ENCODE measurements at regions not wholly inside any gene's neighbourhood (a gene's known extent, or its start where the extent isn't known, plus 50 kb on each side); places are given as distances from the start of the nearest gene placed in this dataset.

GRCh38 chr9:108016446-108016845 lies 526.9 kb upstream of the KLF4 start:
- H3K27me3 ChIP-seq (ENCODE audit: control insufficient read depth, extremely low read depth, insufficient read depth, low read length): no peaks in the 10 kb centered on the region
- DNase-seq (ENCODE audit: low read depth, low spot score) (no peak), FAIRE-seq (no peak)
- H3K4me1 ChIP-seq (ENCODE audit: control insufficient read depth, extremely low read depth, insufficient read depth, low read length): peaks cover 20% of the 10 kb centered on the region
- dilution Hi-C loops (cut with MboI; ENCODE audit: extremely low pct_ligation_motif_present, low sequenced_read_pairs): no loop called here
- no peak overlapping the region for H3K4me3 ChIP-seq (ENCODE audit: control insufficient read depth in 2 of 3, extremely low read depth in 1 of 3, insufficient read depth in 2 of 3, low read depth in 1 of 3, low read length in 3 of 3)
- H3K9me1 ChIP-seq (ENCODE audit: control insufficient read depth, extremely low read depth, insufficient read depth, low read length): no peaks in the 10 kb centered on the region
- H4K20me1 ChIP-seq (ENCODE audit: control insufficient read depth, extremely low read depth, insufficient read depth, low read length): no peaks in the 10 kb centered on the region
- no peaks in the 10 kb centered on the region for H3K36me3 ChIP-seq (ENCODE audit: control insufficient read depth in 2 of 2, extremely low read depth in 1 of 2, insufficient read depth in 2 of 2, low read length in 2 of 2)
- no peak overlapping the region for H3K4me2 ChIP-seq (ENCODE audit: control insufficient read depth, extremely low read depth, insufficient read depth, low read depth, low read length)
- TF ChIP-seq, protein P1, sequence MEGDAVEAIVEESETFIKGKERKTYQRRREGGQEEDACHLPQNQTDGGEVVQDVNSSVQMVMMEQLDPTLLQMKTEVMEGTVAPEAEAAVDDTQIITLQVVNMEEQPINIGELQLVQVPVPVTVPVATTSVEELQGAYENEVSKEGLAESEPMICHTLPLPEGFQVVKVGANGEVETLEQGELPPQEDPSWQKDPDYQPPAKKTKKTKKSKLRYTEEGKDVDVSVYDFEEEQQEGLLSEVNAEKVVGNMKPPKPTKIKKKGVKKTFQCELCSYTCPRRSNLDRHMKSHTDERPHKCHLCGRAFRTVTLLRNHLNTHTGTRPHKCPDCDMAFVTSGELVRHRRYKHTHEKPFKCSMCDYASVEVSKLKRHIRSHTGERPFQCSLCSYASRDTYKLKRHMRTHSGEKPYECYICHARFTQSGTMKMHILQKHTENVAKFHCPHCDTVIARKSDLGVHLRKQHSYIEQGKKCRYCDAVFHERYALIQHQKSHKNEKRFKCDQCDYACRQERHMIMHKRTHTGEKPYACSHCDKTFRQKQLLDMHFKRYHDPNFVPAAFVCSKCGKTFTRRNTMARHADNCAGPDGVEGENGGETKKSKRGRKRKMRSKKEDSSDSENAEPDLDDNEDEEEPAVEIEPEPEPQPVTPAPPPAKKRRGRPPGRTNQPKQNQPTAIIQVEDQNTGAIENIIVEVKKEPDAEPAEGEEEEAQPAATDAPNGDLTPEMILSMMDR (optimal IDR thresholded peaks at IDR 0.05 in 1 of 3, IDR thresholded peaks at IDR 0.05 in 1 of 3, conservative IDR thresholded peaks at IDR 0.05 in 1 of 3; ENCODE audit: extremely low read depth in 1 of 3, insufficient read depth in 2 of 3, low read length in 3 of 3): no peak
- no peak for TF ChIP-seq EZH2 (IDR thresholded peaks at IDR 0.05; ENCODE audit: low read length)
- no peaks in the 10 kb centered on the region for H3K79me2 ChIP-seq (ENCODE audit: control insufficient read depth, insufficient read depth, low read length)
- H3K9me3 ChIP-seq (ENCODE audit: control insufficient read depth, low read depth, low read length): no peaks in the 10 kb centered on the region
- no peak overlapping the region for H3K9ac ChIP-seq (ENCODE audit: control insufficient read depth, extremely low read depth, insufficient read depth, low read length)
- H2AFZ ChIP-seq (ENCODE audit: control insufficient read depth, low read length): no peak overlapping the region
- H3K27ac ChIP-seq (ENCODE audit: control insufficient read depth, insufficient read depth, low read length): no peak overlapping the region

GRCh38 chr9:108015690-108016089 lies 526.1 kb upstream of the KLF4 start:
- no peak for TF ChIP-seq EZH2 (IDR thresholded peaks at IDR 0.05; ENCODE audit: low read length)
- TF ChIP-seq, protein P1 (optimal IDR thresholded peaks at IDR 0.05 in 1 of 3, IDR thresholded peaks at IDR 0.05 in 1 of 3, conservative IDR thresholded peaks at IDR 0.05 in 1 of 3; ENCODE audit: extremely low read depth in 1 of 3, insufficient read depth in 2 of 3, low read length in 3 of 3): no peak
- FAIRE-seq (no peak), DNase-seq (ENCODE audit: low read depth, low spot score) (no peak)
- Histone ChIP-seq H3K4me2 (ENCODE audit: control insufficient read depth, extremely low read depth, insufficient read depth, low read depth, low read length) (no peak overlapping the region), H3K9me3 (ENCODE audit: control insufficient read depth, low read depth, low read length) (no peaks in the 10 kb centered on the region), H3K9me1 (ENCODE audit: control insufficient read depth, extremely low read depth, insufficient read depth, low read length) (no peaks in the 10 kb centered on the region), H3K27ac (ENCODE audit: control insufficient read depth, insufficient read depth, low read length) (no peak overlapping the region), H3K4me3 (ENCODE audit: control insufficient read depth in 2 of 3, extremely low read depth in 1 of 3, insufficient read depth in 2 of 3, low read depth in 1 of 3, low read length in 3 of 3) (no peak overlapping the region), H2AFZ (ENCODE audit: control insufficient read depth, low read length) (no peak overlapping the region), H3K4me1 (ENCODE audit: control insufficient read depth, extremely low read depth, insufficient read depth, low read length) (peaks cover 17% of the 10 kb centered on the region), H4K20me1 (ENCODE audit: control insufficient read depth, extremely low read depth, insufficient read depth, low read length) (no peaks in the 10 kb centered on the region), H3K9ac (ENCODE audit: control insufficient read depth, extremely low read depth, insufficient read depth, low read length) (no peak overlapping the region), H3K27me3 (ENCODE audit: control insufficient read depth, extremely low read depth, insufficient read depth, low read length) (no peaks in the 10 kb centered on the region), H3K36me3 (ENCODE audit: control insufficient read depth in 2 of 2, extremely low read depth in 1 of 2, insufficient read depth in 2 of 2, low read length in 2 of 2) (no peaks in the 10 kb centered on the region), H3K79me2 (ENCODE audit: control insufficient read depth, insufficient read depth, low read length) (no peaks in the 10 kb centered on the region)
- dilution Hi-C loops (cut with MboI; ENCODE audit: extremely low pct_ligation_motif_present, low sequenced_read_pairs): no loop called here

All from keratinocyte (primary cell).